DND-41 (cell line): ENCODE measurements at regions not wholly inside any gene's neighbourhood (a gene's known extent, or its start where the extent isn't known, plus 50 kb on each side); places are given as distances from the start of the nearest gene placed in this dataset.

Experiments used
- ATAC-seq: fragments of 200-7000 bp; cut with Tn5 transposase; 3 replicates; pipeline ENCODE4 v1.9.1; 2021; ENCODE audit warnings: low read depth; ENCODE audit not compliant: insufficient read depth
- DNase-seq: peaks from one replicate; pipeline ENCODE4 v3.0.0-alpha.2; 2020
- H2AFZ ChIP-seq: 2 replicates; pipeline ENCODE4 v1.6.0; 2012; ENCODE audit warnings: low read depth, low read length
- H3K27ac ChIP-seq: 2 replicates; pipeline ENCODE4 v1.5.1; 2012; ENCODE audit warnings: low read length, inconsistent platforms
- H3K27me3 ChIP-seq: fragments of 200-600 bp; sonication (generic); 2 replicates; pipeline ENCODE4 v1.6.0; 2012; ENCODE audit warnings: low read length, mild to moderate bottlenecking, inconsistent platforms; ENCODE audit not compliant: insufficient read depth, poor library complexity
- H3K36me3 ChIP-seq: 2 replicates; pipeline ENCODE4 v1.5.1; 2012; ENCODE audit warnings: low read length, inconsistent platforms; ENCODE audit not compliant: insufficient read depth
- H3K4me1 ChIP-seq: 2 replicates; pipeline ENCODE4 v1.5.1; 2012; ENCODE audit warnings: mild to moderate bottlenecking, low read length; ENCODE audit not compliant: insufficient read depth
- H3K4me2 ChIP-seq: 2 replicates; pipeline ENCODE4 v1.6.0; 2012; ENCODE audit warnings: mild to moderate bottlenecking, moderate library complexity, low read length, inconsistent platforms; ENCODE audit not compliant: insufficient read depth
- H3K4me3 ChIP-seq, 2 experiments: fragments of 200-600 bp in 1 of 2; shearing (Covaris generic) in 1 of 2; 2 replicates each; pipeline ENCODE4 v1.5.1; 2012 to 2016; ENCODE audit warnings: inconsistent platforms in 2 of 2, low read length in 2 of 2, mild to moderate bottlenecking in 2 of 2, low read depth in 1 of 2, moderate library complexity in 1 of 2
- H3K79me2 ChIP-seq: 2 replicates; pipeline ENCODE4 v1.6.0; 2012; ENCODE audit warnings: low read length, inconsistent platforms; ENCODE audit not compliant: insufficient read depth
- H3K9ac ChIP-seq: 2 replicates; pipeline ENCODE4 v1.6.0; 2012; ENCODE audit warnings: low read depth, mild to moderate bottlenecking, inconsistent platforms, low read length, moderate library complexity
- H3K9me3 ChIP-seq: 2 replicates; pipeline ENCODE4 v1.5.1; 2012; ENCODE audit warnings: low read length, moderate library complexity, mild to moderate bottlenecking, inconsistent platforms; ENCODE audit not compliant: insufficient read depth, severe bottlenecking
- H4K20me1 ChIP-seq: 2 replicates; pipeline ENCODE4 v1.6.0; 2012; ENCODE audit warnings: low read length; ENCODE audit not compliant: insufficient read depth
- CTCF ChIP-seq: IDR thresholded peaks from 2 replicates; pipeline ENCODE4 v1.5.1; 2012; ENCODE audit warnings: borderline replicate concordance, low read length, moderate library complexity, mild to moderate bottlenecking; ENCODE audit not compliant: poor library complexity, severe bottlenecking; ENCODE audit errors: extremely low read depth
- EZH2 ChIP-seq: IDR thresholded peaks from 3 replicates; pipeline ENCODE4 v1.6.1; 2012; ENCODE audit warnings: borderline replicate concordance, low read depth, mild to moderate bottlenecking, moderate library complexity, low read length, inconsistent platforms; ENCODE audit not compliant: severe bottlenecking

DNA sequence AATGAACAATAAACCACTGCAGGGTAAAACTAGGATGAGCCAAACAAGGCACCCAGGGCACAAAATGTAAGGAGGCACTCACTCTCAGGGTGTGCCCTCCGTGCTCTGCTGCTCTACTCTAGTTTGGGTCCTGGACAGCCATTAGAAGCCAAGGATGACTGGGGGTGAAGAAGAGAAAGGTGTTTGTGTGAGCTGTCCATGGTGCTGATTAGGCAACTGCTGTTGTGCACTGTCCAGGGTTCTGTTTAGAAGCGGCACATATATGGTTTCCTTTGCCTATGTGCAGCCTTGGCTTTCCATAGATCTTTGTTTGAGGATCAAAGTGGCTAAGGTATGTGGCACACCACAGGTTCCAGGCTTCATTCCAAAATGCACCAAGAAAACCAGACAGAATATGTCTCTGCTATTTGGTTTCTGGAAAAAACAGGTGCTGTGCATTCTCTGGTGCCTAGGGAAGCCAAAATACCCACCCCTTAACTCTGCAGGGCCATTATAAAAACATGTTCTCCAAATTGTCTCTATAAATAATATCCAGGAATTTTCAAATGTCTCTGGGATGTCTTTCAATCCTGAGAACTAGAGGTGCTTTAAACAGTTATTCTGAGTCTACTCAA, 123.5 kb downstream of the CBLN1 start:
- ATAC-seq = peak; percentile 89
- no peak overlapping the region for H3K4me3 ChIP-seq
- no peak overlapping the region for H3K4me2 ChIP-seq
- H3K27me3 ChIP-seq = no peaks in the 10 kb centered on the region
- H3K36me3 ChIP-seq = no peaks in the 10 kb centered on the region
- no peaks in the 10 kb centered on the region for H3K79me2 ChIP-seq
- H2AFZ ChIP-seq = no peak overlapping the region
- H3K9ac ChIP-seq = no peak overlapping the region
- DNase-seq = peak; percentile 70
- no peak overlapping the region for H3K27ac ChIP-seq
- no peaks in the 10 kb centered on the region for H3K4me1 ChIP-seq
- H4K20me1 ChIP-seq = no peaks in the 10 kb centered on the region
- H3K9me3 ChIP-seq = no peaks in the 10 kb centered on the region
- TF ChIP-seq CTCF = no peak
- no peak for TF ChIP-seq EZH2

DNA sequence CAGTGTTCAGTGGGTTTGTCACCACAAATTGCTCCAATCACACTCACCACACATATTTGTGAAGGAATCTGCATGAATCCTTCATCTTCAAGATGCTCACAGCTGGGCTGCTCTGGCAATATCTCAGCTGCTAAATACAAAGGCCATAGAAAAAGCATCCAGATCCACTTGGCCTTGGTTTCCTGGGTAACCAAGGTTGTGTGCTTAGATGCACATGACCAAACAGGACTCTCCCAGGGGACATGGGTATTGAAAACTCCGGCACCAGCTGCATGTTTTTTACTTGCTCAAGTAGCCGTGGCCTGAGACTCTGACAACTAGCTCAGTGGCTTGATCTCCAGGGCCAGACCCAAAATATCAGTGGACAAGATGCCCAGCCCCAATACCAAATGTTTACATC, 131.3 kb downstream of the CBLN1 start:
- Histone ChIP-seq H3K4me1 (no peaks in the 10 kb centered on the region), H3K79me2 (no peaks in the 10 kb centered on the region), H3K4me2 (no peak overlapping the region), H3K9me3 (no peaks in the 10 kb centered on the region), H3K9ac (no peak overlapping the region), H3K4me3 (no peak overlapping the region), H2AFZ (no peak overlapping the region), H4K20me1 (no peaks in the 10 kb centered on the region), H3K36me3 (no peaks in the 10 kb centered on the region), H3K27me3 (no peaks in the 10 kb centered on the region), H3K27ac (no peak overlapping the region)
- DNase-seq (no peak), ATAC-seq (no peak)
- no peak for TF ChIP-seq CTCF
- TF ChIP-seq EZH2 = no peak

DNA sequence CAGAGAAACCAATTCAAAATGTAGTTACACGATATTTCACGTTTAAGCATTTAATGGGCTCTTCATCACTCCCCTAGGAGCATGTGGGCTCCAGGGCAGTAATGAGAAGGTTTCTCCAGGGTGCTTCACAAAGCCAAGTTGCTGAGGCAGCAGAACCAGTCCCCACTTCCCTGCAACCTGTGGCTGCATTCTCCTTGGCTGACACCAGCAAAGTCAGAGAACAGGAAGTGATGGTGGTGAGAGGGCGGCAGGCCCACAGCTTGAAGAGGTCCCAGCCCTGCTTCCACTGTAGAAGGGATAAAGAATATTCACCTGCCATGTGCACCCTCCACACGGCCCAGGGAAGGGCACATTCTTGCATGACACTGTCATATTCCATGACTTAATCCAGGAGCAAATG, 133.2 kb downstream of the CBLN1 start:
- Histone ChIP-seq H3K9ac (no peak overlapping the region), H3K4me2 (no peak overlapping the region), H3K27ac (no peak overlapping the region), H3K36me3 (no peaks in the 10 kb centered on the region), H4K20me1 (no peaks in the 10 kb centered on the region), H3K79me2 (no peaks in the 10 kb centered on the region), H3K9me3 (no peaks in the 10 kb centered on the region), H3K4me3 (no peak overlapping the region), H2AFZ (no peak overlapping the region), H3K4me1 (no peaks in the 10 kb centered on the region), H3K27me3 (no peaks in the 10 kb centered on the region)
- TF ChIP-seq EZH2 (no peak), CTCF (no peak)
- DNase-seq (peak; percentile 6), ATAC-seq (no peak; the same call in 2 of the 3 replicates)
